IMR-90 (cell line): ENCODE measurements at regions not wholly inside any gene's neighbourhood (a gene's known extent, or its start where the extent isn't known, plus 50 kb on each side); places are given as distances from the start of the nearest gene placed in this dataset.

ENCODE experiments used
- ATAC-seq: fragments of 200-7000 bp; cut with Tn5 transposase; 2 replicates; pipeline ENCODE4 v1.9.1; 2020; ENCODE audit warnings: low read depth, mild to moderate bottlenecking, moderate library complexity
- BruUV-seq: library from RNA; stranded (reverse); fragments of 400-500 nt; replicated peaks from 2 replicates; lab custom pipeline; 2021; lab: Mats Ljungman, UMichigan
- CTCF ChIA-PET: fragments of 300-600 bp; formaldehyde crosslinking; extraction: SDS; loops from one replicate; lab custom pipeline; 2021; ENCODE audit warnings: antibody characterized with exemption; lab: Yijun Ruan, JAX
- POLR2A ChIA-PET: fragments of 300-600 bp; sonication (Branson Sonifier 250); formaldehyde crosslinking; loops from one replicate; lab custom pipeline; 2022; ENCODE audit warnings: antibody characterized with exemption; ENCODE audit not compliant: unreplicated experiment; lab: Charles Lee
- DNase-seq: peaks from one replicate; pipeline ENCODE4 v3.0.0; 2013
- H2AFZ ChIP-seq: replicated peaks from 2 replicates; pipeline ENCODE3; 2013; ENCODE audit warnings: low read length, mild to moderate bottlenecking; ENCODE audit not compliant: poor library complexity
- H2AK5ac ChIP-seq: 2 replicates; pipeline ENCODE4 v1.6.1; 2013; ENCODE audit warnings: low read depth, low read length, inconsistent platforms
- H2AK9ac ChIP-seq: replicated peaks from 2 replicates; pipeline ENCODE3; 2013; ENCODE audit warnings: mild to moderate bottlenecking, low read depth, low read length, moderate library complexity; ENCODE audit not compliant: poor library complexity
- H2BK120ac ChIP-seq: 2 replicates; pipeline ENCODE4 v1.6.1; 2013; ENCODE audit warnings: low read depth, low read length, inconsistent platforms
- H2BK15ac ChIP-seq: 3 replicates; pipeline ENCODE4 v1.6.1; 2013; ENCODE audit warnings: low read depth, low read length, inconsistent platforms
- H2BK20ac ChIP-seq: 2 replicates; pipeline ENCODE4 v1.6.1; 2013; ENCODE audit warnings: low read depth, mild to moderate bottlenecking, inconsistent platforms, low read length, moderate library complexity
- H2BK5ac ChIP-seq: 2 replicates; pipeline ENCODE4 v1.6.1; 2013; ENCODE audit warnings: mild to moderate bottlenecking, low read depth, low read length, inconsistent platforms; ENCODE audit not compliant: poor library complexity, severe bottlenecking
- H3K14ac ChIP-seq: replicated peaks from 2 replicates; pipeline ENCODE4 v1.6.1; 2013; ENCODE audit warnings: low read depth, low read length, inconsistent platforms
- H3K18ac ChIP-seq: 2 replicates; pipeline ENCODE4 v1.6.1; 2013; ENCODE audit warnings: low read depth, low read length, control low read depth
- H3K23ac ChIP-seq: 2 replicates; pipeline ENCODE4 v1.6.1; 2013; ENCODE audit warnings: low read depth, low read length, inconsistent platforms
- H3K27ac ChIP-seq: 2 replicates; pipeline ENCODE4 v1.5.1; 2013; ENCODE audit warnings: mild to moderate bottlenecking, control low read depth, low read length; ENCODE audit not compliant: insufficient read depth
- H3K27me3 ChIP-seq: 2 replicates; pipeline ENCODE4 v1.6.1; 2013; ENCODE audit warnings: low read length; ENCODE audit not compliant: control insufficient read depth, insufficient read depth
- H3K36me3 ChIP-seq: 2 replicates; pipeline ENCODE4 v1.6.1; 2013; ENCODE audit warnings: low read length, mixed read lengths; ENCODE audit not compliant: control insufficient read depth, insufficient read depth
- H3K4ac ChIP-seq: 2 replicates; pipeline ENCODE4 v1.6.1; 2013; ENCODE audit warnings: low read depth, low read length, inconsistent platforms
- H3K4me1 ChIP-seq: 2 replicates; pipeline ENCODE4 v1.6.1; 2013; ENCODE audit warnings: low read length, mixed read lengths; ENCODE audit not compliant: control insufficient read depth, insufficient read depth
- H3K4me2 ChIP-seq: 2 replicates; pipeline ENCODE4 v1.6.1; 2013; ENCODE audit warnings: low read depth, mild to moderate bottlenecking, control low read depth, low read length, moderate library complexity
- H3K4me3 ChIP-seq: 2 replicates; pipeline ENCODE4 v1.5.1; 2013; ENCODE audit warnings: low read depth, mild to moderate bottlenecking, control low read depth, low read length, moderate library complexity; ENCODE audit not compliant: insufficient read depth
- H3K56ac ChIP-seq: 2 replicates; pipeline ENCODE4 v1.6.1; 2013; ENCODE audit warnings: low read length, inconsistent platforms; ENCODE audit not compliant: insufficient read depth; ENCODE audit errors: extremely low read depth
- H3K79me1 ChIP-seq, 2 experiments: 2 replicates each; pipeline ENCODE4 v1.6.1; 2013; ENCODE audit warnings: low read length in 2 of 2, inconsistent platforms in 1 of 2, low read depth in 1 of 2
- H3K9ac ChIP-seq: 2 replicates; pipeline ENCODE4 v1.6.1; 2013; ENCODE audit warnings: low read depth, low read length, control low read depth
- H3K9me1 ChIP-seq: 2 replicates; pipeline ENCODE4 v1.6.1; 2013; ENCODE audit warnings: low read length, inconsistent platforms; ENCODE audit not compliant: insufficient read depth
- H3K9me3 ChIP-seq: 2 replicates; pipeline ENCODE4 v1.6.1; 2013; ENCODE audit warnings: low read length; ENCODE audit not compliant: control insufficient read depth, insufficient read depth
- H4K20me1 ChIP-seq: 2 replicates; pipeline ENCODE4 v1.6.1; 2013; ENCODE audit warnings: low read length, inconsistent platforms; ENCODE audit not compliant: insufficient read depth
- H4K5ac ChIP-seq: 2 replicates; pipeline ENCODE4 v1.6.1; 2013; ENCODE audit warnings: mild to moderate bottlenecking, low read depth, low read length, control low read depth
- H4K8ac ChIP-seq, 2 experiments: 2 replicates each; pipeline ENCODE4 v1.6.1; 2013; ENCODE audit warnings: low read depth in 2 of 2, low read length in 2 of 2, control low read depth in 1 of 2, inconsistent platforms in 1 of 2
- H4K91ac ChIP-seq: 2 replicates; pipeline ENCODE4 v1.6.1; 2013; ENCODE audit warnings: low read depth, low read length, inconsistent platforms; ENCODE audit not compliant: insufficient read depth
- BHLHE40 ChIP-seq: fragments of 150-350 bp; IDR thresholded peaks from 2 replicates; pipeline ENCODE4 v1.6.1; 2016; ENCODE audit warnings: mild to moderate bottlenecking, low read depth, low read length
- CEBPB ChIP-seq: IDR thresholded peaks from 2 replicates; pipeline ENCODE4 v1.6.1; 2012; ENCODE audit warnings: low read depth, low read length, improper control_type of control experiment
- CHD1 ChIP-seq: IDR thresholded peaks from 2 replicates; pipeline ENCODE4 v1.6.1; 2012; ENCODE audit warnings: low read depth, low read length, improper control_type of control experiment
- FOS ChIP-seq: fragments of 150-350 bp; IDR thresholded peaks from 2 replicates; pipeline ENCODE4 v1.6.1; 2016; ENCODE audit warnings: low read depth, low read length
- MAFK ChIP-seq: IDR thresholded peaks from 2 replicates; pipeline ENCODE4 v1.6.1; 2012; ENCODE audit warnings: low read depth, low read length, improper control_type of control experiment
- MAZ ChIP-seq: IDR thresholded peaks from 2 replicates; pipeline ENCODE4 v1.6.1; 2012; ENCODE audit warnings: low read depth, mild to moderate bottlenecking, low read length, improper control_type of control experiment, moderate library complexity, borderline replicate concordance
- MXI1 ChIP-seq: IDR thresholded peaks from 2 replicates; pipeline ENCODE4 v1.6.1; 2012; ENCODE audit warnings: low read depth, mild to moderate bottlenecking, low read length, moderate library complexity, borderline replicate concordance
- NFE2L2 ChIP-seq: fragments of 150-350 bp; IDR thresholded peaks from 2 replicates; pipeline ENCODE4 v1.6.1; 2016; ENCODE audit warnings: low read depth, mild to moderate bottlenecking, low read length
- POLR2A ChIP-seq: IDR thresholded peaks from 2 replicates; pipeline ENCODE4 v1.6.1; 2012; ENCODE audit warnings: mild to moderate bottlenecking, low read depth, low read length
- RAD21 ChIP-seq: IDR thresholded peaks from 2 replicates; pipeline ENCODE4 v1.6.1; 2012; ENCODE audit warnings: low read length, improper control_type of control experiment
- RCOR1 ChIP-seq: IDR thresholded peaks from 2 replicates; pipeline ENCODE4 v1.6.1; 2012; ENCODE audit warnings: mild to moderate bottlenecking, low read length, improper control_type of control experiment; ENCODE audit not compliant: insufficient replicate concordance
- RFX5 ChIP-seq: IDR thresholded peaks from 2 replicates; pipeline ENCODE4 v1.8.0; 2012; ENCODE audit warnings: low read depth, mild to moderate bottlenecking, low read length, moderate library complexity
- SMC3 ChIP-seq: fragments of 150-350 bp; IDR thresholded peaks from 2 replicates; pipeline ENCODE4 v1.6.1; 2016; ENCODE audit warnings: low read depth, mild to moderate bottlenecking, antibody characterized with exemption, low read length, moderate library complexity
- WGBS, 2 experiments: methylation state at CpG; one replicate each; pipeline versions ENCODE4 v1.1.5 to v1.1.7; 2013; ENCODE audit warnings: missing lambda C conversion rate in 2 of 2; ENCODE audit not compliant: insufficient read length in 1 of 2; ENCODE audit errors: extremely low coverage in 2 of 2; 5-methylcytosine and 5-hydroxymethylcytosine counted together
- dilution Hi-C: fragments of 300-500 bp; cut with HindIII; formaldehyde crosslinking; loops from one replicate; pipeline ENCODE4 v1.14.3; 2018; ENCODE audit warnings: low sequenced_read_pairs; ENCODE audit not compliant: unreplicated experiment
- in situ Hi-C: fragments of 300-500 bp; cut with MboI; formaldehyde crosslinking; loops from 3 replicates; pipeline ENCODE4 v1.14.3; 2019; ENCODE audit warnings: low sequenced_read_pairs, inconsistent platforms, mixed read lengths
- intact Hi-C: fragments of 100-400 bp; cut with micrococcal nuclease; formaldehyde crosslinking; loops from 2 replicates; pipeline ENCODE4 v1.10.0; 2022
- TF ChIP-seq, protein P1 (sequence below): fragments of 150-350 bp; IDR thresholded peaks from 2 replicates; pipeline ENCODE4 v1.6.1; 2016; ENCODE audit warnings: low read depth, mild to moderate bottlenecking, low read length, moderate library complexity, borderline replicate concordance
- TF ChIP-seq, protein P2 (sequence below): conservative IDR thresholded peaks from 2 replicates; pipeline ENCODE4 v1.5.1; 2012; ENCODE audit warnings: mild to moderate bottlenecking, low read depth, low read length, improper control_type of control experiment
- TF ChIP-seq, protein P3 (sequence below): fragments of 150-350 bp; IDR thresholded peaks from 2 replicates; pipeline ENCODE4 v1.6.1; 2017; ENCODE audit warnings: mild to moderate bottlenecking, antibody characterized with exemption, low read length, low read depth

DNA sequence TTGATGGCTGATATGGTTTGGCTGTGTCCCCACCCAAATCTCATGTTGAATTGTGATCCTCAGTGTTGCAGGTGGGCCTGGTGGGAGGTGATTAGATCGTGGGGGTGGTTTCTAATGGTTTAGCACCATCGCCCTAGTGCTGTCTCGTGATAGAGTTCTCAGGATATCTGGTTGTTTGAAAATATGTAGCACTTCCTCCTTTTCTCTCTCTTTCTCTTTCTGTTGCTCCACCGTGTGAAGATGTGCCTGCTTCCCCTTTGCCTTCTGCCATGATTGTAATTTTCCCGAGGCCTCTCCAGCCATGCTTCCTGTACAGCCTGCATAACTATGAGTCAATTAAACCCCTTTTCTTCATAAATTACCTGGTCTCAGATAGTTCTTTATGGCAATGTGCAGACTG lies 111.6 kb downstream of the SREK1 start:
- Histone ChIP-seq H3K9me3 (no peaks in the 10 kb centered on the region), H3K4me2 (no peak overlapping the region), H3K4me3 (no peak overlapping the region), H2BK20ac (no peak overlapping the region), H4K8ac (no peak overlapping the region), H3K9me1 (no peaks in the 10 kb centered on the region), H3K18ac (no peak overlapping the region), H3K36me3 (no peaks in the 10 kb centered on the region), H2BK120ac (no peak overlapping the region), H3K56ac (no peak overlapping the region), H2AK5ac (no peak overlapping the region), H3K79me1 (no peaks in the 10 kb centered on the region), H2BK15ac (no peak overlapping the region), H4K91ac (no peak overlapping the region), H3K27me3 (peaks cover 7% of the 10 kb centered on the region), H4K20me1 (no peaks in the 10 kb centered on the region), H2AFZ (no peak overlapping the region), H3K4me1 (no peaks in the 10 kb centered on the region), H2BK5ac (no peak overlapping the region), H3K14ac (no peak overlapping the region), H3K27ac (no peak overlapping the region), H2AK9ac (no peak overlapping the region), H4K5ac (no peak overlapping the region), H3K9ac (no peak overlapping the region), H3K23ac (no peak overlapping the region), H3K4ac (no peak overlapping the region)
- 80% methylated on average over 1 of the region's 5 CpGs; no CpG with 5 or more reads in 1 of the 2 experiments for WGBS, 2 experiments
- dilution Hi-C loops, result no loop called here
- DNase-seq (no peak), ATAC-seq (no peak)
- POLR2A ChIA-PET, result no interaction called here
- CTCF ChIA-PET, result no interaction called here
- intact Hi-C loops, result no loop called here
- in situ Hi-C loops, result no loop called here
- TF ChIP-seq NFE2L2 (no peak), MAFK (no peak), MXI1 (no peak), CEBPB (no peak), CHD1 (no peak), RCOR1 (no peak), RFX5 (no peak), POLR2A (no peak), SMC3 (no peak), BHLHE40 (no peak), FOS (no peak), RAD21 (no peak), MAZ (no peak)
- TF ChIP-seq, protein P1, sequence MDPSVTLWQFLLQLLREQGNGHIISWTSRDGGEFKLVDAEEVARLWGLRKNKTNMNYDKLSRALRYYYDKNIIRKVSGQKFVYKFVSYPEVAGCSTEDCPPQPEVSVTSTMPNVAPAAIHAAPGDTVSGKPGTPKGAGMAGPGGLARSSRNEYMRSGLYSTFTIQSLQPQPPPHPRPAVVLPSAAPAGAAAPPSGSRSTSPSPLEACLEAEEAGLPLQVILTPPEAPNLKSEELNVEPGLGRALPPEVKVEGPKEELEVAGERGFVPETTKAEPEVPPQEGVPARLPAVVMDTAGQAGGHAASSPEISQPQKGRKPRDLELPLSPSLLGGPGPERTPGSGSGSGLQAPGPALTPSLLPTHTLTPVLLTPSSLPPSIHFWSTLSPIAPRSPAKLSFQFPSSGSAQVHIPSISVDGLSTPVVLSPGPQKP, result no peak
- TF ChIP-seq, protein P2, sequence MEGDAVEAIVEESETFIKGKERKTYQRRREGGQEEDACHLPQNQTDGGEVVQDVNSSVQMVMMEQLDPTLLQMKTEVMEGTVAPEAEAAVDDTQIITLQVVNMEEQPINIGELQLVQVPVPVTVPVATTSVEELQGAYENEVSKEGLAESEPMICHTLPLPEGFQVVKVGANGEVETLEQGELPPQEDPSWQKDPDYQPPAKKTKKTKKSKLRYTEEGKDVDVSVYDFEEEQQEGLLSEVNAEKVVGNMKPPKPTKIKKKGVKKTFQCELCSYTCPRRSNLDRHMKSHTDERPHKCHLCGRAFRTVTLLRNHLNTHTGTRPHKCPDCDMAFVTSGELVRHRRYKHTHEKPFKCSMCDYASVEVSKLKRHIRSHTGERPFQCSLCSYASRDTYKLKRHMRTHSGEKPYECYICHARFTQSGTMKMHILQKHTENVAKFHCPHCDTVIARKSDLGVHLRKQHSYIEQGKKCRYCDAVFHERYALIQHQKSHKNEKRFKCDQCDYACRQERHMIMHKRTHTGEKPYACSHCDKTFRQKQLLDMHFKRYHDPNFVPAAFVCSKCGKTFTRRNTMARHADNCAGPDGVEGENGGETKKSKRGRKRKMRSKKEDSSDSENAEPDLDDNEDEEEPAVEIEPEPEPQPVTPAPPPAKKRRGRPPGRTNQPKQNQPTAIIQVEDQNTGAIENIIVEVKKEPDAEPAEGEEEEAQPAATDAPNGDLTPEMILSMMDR, result no peak
- TF ChIP-seq, protein P3, sequence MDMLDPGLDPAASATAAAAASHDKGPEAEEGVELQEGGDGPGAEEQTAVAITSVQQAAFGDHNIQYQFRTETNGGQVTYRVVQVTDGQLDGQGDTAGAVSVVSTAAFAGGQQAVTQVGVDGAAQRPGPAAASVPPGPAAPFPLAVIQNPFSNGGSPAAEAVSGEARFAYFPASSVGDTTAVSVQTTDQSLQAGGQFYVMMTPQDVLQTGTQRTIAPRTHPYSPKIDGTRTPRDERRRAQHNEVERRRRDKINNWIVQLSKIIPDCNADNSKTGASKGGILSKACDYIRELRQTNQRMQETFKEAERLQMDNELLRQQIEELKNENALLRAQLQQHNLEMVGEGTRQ, result no peak
- no TSS peak for BruUV-seq
